Omental fat pad (tissue), 3 donors: ENCODE measurements at regions not wholly inside any gene's neighbourhood (a gene's known extent, or its start where the extent isn't known, plus 50 kb on each side); places are given as distances from the start of the nearest gene placed in this dataset.

Experiments used
- ATAC-seq: fragments of 150-250 bp; one replicate; pipeline ENCODE4 v1.9.1; 2016; ENCODE audit warnings: mild to moderate bottlenecking, moderate library complexity; ENCODE audit not compliant: low FRiP score
- DNase-seq: peaks from one replicate; pipeline ENCODE4 v3.0.0-alpha.2; 2019; ENCODE audit warnings: low spot score
- TF ChIP-seq, protein P1 (sequence below), 3 donors: fragments of 450-650 bp; IDR thresholded peaks; one replicate each; pipeline ENCODE4 v1.5.1; 2016 to 2017; ENCODE audit warnings: antibody characterized with exemption in 3 of 3, mild to moderate bottlenecking in 3 of 3, moderate library complexity in 2 of 3

DNA sequence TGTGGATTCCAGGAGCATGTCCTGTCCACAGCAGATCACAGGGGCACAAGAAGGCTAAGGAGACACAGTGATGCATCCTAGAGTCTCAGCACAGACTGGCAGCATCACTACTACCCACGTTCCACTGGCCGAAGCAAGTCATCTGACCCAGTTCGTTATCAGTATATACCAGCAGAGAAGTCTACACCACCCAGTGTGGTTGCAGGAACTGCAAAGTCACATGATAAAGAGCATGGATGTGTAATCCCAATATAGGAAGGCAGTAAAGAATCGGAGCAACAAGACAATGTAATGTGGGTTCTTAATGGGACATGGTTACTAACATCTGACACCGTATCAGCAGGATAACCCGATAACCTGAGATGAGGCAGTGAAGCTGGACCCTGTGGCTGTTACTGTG, 246.6 kb downstream of the RRAGC start:
- TF ChIP-seq, protein P1, sequence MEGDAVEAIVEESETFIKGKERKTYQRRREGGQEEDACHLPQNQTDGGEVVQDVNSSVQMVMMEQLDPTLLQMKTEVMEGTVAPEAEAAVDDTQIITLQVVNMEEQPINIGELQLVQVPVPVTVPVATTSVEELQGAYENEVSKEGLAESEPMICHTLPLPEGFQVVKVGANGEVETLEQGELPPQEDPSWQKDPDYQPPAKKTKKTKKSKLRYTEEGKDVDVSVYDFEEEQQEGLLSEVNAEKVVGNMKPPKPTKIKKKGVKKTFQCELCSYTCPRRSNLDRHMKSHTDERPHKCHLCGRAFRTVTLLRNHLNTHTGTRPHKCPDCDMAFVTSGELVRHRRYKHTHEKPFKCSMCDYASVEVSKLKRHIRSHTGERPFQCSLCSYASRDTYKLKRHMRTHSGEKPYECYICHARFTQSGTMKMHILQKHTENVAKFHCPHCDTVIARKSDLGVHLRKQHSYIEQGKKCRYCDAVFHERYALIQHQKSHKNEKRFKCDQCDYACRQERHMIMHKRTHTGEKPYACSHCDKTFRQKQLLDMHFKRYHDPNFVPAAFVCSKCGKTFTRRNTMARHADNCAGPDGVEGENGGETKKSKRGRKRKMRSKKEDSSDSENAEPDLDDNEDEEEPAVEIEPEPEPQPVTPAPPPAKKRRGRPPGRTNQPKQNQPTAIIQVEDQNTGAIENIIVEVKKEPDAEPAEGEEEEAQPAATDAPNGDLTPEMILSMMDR (IDR thresholded peaks at IDR 0.05), result no peak
- DNase-seq, result no peak
- ATAC-seq, result no peak

GRCh38 chr1:38611664-38612211, 247.8 kb downstream of the RRAGC start:
- TF ChIP-seq, protein P1 (IDR thresholded peaks at IDR 0.05), result no peak
- DNase-seq, result no peak
- no peak for ATAC-seq

GRCh38 chr1:38609166-38610025, 250.2 kb downstream of the RRAGC start:
- DNase-seq (no peak), ATAC-seq (no peak)
- TF ChIP-seq, protein P1 (IDR thresholded peaks at IDR 0.05), result no peak

GRCh38 chr1:38608202-38608864, 251.2 kb downstream of the RRAGC start:
- ATAC-seq (no peak), DNase-seq (no peak)
- TF ChIP-seq, protein P1 (IDR thresholded peaks at IDR 0.05), result no peak

- no peak for DNase-seq
- TF ChIP-seq, protein P1 (IDR thresholded peaks at IDR 0.05), result no peak
- no peak for ATAC-seq
Observed at GRCh38 chr1:38607526-38607925, 252.0 kb downstream of the RRAGC start.

DNA sequence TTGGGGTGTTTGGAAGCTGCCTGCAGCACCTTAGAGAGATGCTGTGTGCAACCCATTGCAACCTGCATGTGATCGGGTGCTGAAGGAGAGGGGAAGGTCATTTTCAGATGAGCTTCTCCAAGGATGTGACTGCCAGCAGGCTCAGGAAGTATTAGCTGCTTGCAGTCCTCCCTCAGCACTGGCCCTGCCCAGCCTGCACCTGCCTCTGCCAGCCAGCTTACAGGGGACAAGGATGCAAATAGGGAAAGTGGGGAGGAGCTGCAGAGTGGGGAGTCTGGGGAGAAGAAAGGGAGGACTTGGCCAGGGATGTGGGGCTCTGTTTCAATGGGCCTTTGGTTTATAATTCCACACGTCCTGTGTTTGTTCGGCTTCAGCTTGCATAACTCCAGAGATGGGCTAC, 254.5 kb downstream of the RRAGC start:
- DNase-seq, result no peak
- no peak for ATAC-seq
- TF ChIP-seq, protein P1 (IDR thresholded peaks at IDR 0.05), result no peak
